Fibroblast of lung (primary cell): ENCODE measurements at regions not wholly inside any gene's neighbourhood (a gene's known extent, or its start where the extent isn't known, plus 50 kb on each side); places are given as distances from the start of the nearest gene placed in this dataset.

Experiments
- CTCF ChIP-seq, 2 donors: IDR thresholded peaks in 1 of 2; conservative IDR thresholded peaks in 1 of 2; 1 replicate in 1 of 2; 2 replicates in 1 of 2; pipeline ENCODE4 v1.5.1; 2011 to 2012; ENCODE audit warnings: low read length in 2 of 2, control low read depth in 1 of 2, inconsistent platforms in 1 of 2, low read depth in 1 of 2, mild to moderate bottlenecking in 1 of 2
- EZH2 ChIP-seq: IDR thresholded peaks from 2 replicates; pipeline ENCODE4 v1.5.1; 2012; ENCODE audit warnings: low read length, control low read depth, mild to moderate bottlenecking; ENCODE audit errors: missing control alignments

GRCh38 chr2:122206101-122206500, 450.6 kb downstream of the TSN start:
- TF ChIP-seq CTCF (conservative IDR thresholded peaks at IDR 0.05 in 1 of 2, IDR thresholded peaks at IDR 0.05 in 1 of 2; ENCODE audit: low read depth in 1 of 2, low read length in 2 of 2) (no peak), EZH2 (no peak)
